GM20000 (cell line): ENCODE measurements at regions not wholly inside any gene's neighbourhood (a gene's known extent, or its start where the extent isn't known, plus 50 kb on each side); places are given as distances from the start of the nearest gene placed in this dataset.

Experiments used
- DNase-seq: peaks from one replicate; pipeline ENCODE4 v3.0.0; 2012; ENCODE audit warnings: low spot score
- TF ChIP-seq, protein P1 (sequence below): IDR thresholded peaks from 2 replicates; pipeline ENCODE4 v1.5.1; 2012; ENCODE audit warnings: mild to moderate bottlenecking, control low read depth; ENCODE audit errors: extremely low read depth, missing control alignments

DNA sequence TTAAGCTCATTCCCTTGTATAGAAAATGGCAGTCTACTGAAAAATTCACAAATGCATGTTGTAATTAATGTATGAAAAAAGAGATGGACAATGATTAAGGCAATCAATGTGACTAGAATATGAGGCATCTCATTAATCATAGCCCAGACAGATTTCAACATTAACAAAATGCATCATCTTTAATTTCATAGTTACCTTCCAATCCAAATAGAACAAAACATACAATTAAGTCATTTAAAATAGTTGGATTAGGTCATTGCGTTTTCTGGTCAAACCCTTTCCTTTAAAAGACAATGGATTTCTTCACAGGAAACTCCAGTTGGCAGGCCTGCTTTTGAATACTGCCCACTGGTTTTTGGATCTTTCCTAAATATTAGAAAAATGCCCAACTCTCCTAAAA lies 203.9 kb downstream of the HAO1 start:
- TF ChIP-seq, protein P1, sequence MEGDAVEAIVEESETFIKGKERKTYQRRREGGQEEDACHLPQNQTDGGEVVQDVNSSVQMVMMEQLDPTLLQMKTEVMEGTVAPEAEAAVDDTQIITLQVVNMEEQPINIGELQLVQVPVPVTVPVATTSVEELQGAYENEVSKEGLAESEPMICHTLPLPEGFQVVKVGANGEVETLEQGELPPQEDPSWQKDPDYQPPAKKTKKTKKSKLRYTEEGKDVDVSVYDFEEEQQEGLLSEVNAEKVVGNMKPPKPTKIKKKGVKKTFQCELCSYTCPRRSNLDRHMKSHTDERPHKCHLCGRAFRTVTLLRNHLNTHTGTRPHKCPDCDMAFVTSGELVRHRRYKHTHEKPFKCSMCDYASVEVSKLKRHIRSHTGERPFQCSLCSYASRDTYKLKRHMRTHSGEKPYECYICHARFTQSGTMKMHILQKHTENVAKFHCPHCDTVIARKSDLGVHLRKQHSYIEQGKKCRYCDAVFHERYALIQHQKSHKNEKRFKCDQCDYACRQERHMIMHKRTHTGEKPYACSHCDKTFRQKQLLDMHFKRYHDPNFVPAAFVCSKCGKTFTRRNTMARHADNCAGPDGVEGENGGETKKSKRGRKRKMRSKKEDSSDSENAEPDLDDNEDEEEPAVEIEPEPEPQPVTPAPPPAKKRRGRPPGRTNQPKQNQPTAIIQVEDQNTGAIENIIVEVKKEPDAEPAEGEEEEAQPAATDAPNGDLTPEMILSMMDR, result no peak
- DNase-seq, result no peak

DNA sequence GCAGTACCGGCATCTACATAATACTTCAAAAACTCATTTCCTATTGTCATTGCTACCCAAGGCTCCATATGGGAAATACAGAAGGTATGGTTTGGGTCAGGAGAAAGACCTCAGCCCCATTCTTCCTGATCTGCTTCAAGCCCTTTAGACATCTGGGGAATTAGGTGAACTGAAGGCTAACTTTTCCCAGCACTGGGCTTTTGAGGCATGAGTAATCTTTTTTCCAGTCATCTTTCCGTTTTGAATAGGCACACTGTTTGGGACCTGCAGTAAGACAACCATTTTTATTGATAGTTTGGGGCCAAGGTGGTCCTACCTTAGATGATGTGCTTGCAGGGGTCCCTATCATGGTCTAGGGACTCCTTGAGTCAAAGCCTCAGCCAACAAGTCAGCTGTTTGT lies 198.4 kb downstream of the HAO1 start:
- TF ChIP-seq, protein P1, result no peak
- no peak for DNase-seq

DNA sequence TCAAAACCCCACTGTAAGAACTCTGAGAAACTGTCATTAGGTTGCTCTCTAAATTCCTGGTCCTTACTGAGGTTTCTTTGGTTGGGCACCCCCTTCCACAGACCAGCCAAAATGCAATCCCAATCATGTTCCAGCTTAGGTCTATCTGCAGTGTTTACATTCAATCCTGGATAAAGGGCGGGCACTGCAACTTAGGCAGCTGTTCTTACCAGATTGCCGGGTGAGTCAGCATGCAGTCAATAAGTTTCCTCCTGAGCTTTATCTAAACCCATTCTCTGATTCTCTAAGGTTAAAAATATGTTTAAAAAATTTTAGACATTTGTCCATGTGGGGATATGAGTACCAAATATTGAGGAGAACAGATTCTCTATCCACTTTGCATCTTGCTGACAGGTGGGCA lies 197.8 kb downstream of the HAO1 start:
- DNase-seq, result no peak
- TF ChIP-seq, protein P1, result no peak

DNA sequence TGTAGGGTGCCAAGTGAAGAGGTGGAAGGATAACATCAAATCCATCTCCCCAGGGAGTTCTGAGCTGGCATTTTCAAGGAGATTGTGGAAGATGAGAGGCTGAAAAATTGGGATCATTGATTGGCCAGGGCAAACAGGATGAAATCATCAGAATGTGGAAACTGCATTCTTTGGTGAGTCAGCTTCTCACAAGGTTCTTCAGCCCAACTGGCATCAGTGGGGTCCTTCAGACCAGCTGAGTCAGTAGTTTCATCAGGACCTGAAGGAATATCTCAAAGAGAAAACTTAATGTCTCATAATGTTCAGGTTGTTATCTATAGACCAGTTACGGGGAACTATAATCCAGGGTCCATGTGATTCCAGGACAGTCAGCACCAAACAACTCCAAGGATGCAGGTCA lies 195.8 kb downstream of the HAO1 start:
- DNase-seq, result no peak
- TF ChIP-seq, protein P1, result no peak

DNA sequence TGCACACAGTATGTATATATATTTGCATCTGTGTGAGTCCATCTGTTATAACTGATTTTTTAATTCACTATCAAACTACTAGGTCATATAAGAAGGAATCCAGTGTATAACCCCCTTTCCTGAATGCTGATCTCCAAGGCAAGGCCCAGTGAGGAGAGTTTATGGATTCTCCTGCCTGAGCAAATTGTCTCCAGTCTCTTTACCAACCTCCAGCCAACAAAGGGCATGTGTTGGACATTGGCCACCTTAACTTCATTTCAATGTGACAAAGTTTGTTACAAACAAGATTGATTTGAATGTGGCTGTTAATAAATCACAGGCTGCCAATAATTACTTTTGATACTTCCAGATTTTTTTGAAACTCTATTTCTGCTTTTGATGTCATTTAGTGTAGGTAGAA lies 191.6 kb downstream of the HAO1 start:
- no peak for DNase-seq
- TF ChIP-seq, protein P1, result no peak

DNA sequence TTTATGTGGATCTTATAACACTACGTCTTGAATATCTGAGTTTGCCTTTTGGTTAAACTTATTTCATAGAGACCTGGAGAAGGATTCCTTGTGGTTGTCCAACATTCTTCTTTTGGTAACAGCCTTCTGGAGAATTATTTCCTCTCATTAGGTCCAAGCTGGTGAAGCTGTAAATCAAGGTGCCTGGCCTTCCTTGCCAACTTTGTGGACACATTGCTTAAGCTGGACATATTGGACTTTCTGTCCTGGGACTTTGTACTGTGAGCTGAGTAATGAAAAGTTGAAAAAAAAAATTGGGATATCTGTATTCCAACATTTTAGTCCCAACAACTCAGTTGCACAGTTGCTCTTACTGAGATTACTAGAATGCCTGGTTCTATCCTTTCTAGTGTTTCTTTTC lies 186.2 kb downstream of the HAO1 start:
- TF ChIP-seq, protein P1, result no peak
- no peak for DNase-seq

DNA sequence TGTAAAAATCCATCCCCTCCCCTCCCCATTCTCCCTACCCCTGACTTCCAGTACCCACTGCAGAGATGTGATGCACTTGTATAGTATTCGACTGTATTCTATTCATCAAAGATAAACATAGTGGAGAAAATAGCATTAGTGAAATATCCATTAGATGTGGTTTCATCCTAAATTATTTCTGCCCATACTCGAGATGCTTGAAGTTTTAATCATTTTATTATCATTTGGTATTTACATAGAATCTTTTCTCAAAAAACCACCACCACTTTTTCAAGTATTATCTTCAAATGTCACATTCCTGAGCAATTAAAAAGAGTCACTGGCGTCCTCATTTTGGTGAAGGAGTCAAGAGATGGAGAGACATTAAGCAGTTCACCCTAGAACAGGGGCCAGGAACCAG lies 181.9 kb downstream of the HAO1 start:
- DNase-seq, result no peak
- TF ChIP-seq, protein P1, result no peak
